Fibroblast of lung (primary cell): ENCODE measurements at regions not wholly inside any gene's neighbourhood (a gene's known extent, or its start where the extent isn't known, plus 50 kb on each side); places are given as distances from the start of the nearest gene placed in this dataset.

Experiments
- DNase-seq, 2 donors: peaks; one replicate each; pipeline versions ENCODE4 v3.0.0 to v3.0.0-alpha.2; 2010; ENCODE audit warnings: low read depth in 2 of 2
- H2AFZ ChIP-seq: 2 replicates; pipeline ENCODE4 v1.5.1; 2012; ENCODE audit warnings: low read length, control low read depth, inconsistent platforms
- H3K27ac ChIP-seq: 2 replicates; pipeline ENCODE4 v1.5.1; 2011; ENCODE audit warnings: low read length, control low read depth; ENCODE audit not compliant: insufficient read depth
- H3K27me3 ChIP-seq: 2 replicates; pipeline ENCODE4 v1.5.1; 2011; ENCODE audit warnings: mild to moderate bottlenecking, low read length; ENCODE audit not compliant: control insufficient read depth, insufficient read depth
- H3K36me3 ChIP-seq: 2 replicates; pipeline ENCODE4 v1.5.1; 2011; ENCODE audit warnings: low read length; ENCODE audit not compliant: control insufficient read depth, insufficient read depth
- H3K4me1 ChIP-seq: 2 replicates; pipeline ENCODE4 v1.5.1; 2011; ENCODE audit warnings: low read length; ENCODE audit not compliant: control insufficient read depth, insufficient read depth; ENCODE audit errors: extremely low read depth
- H3K4me2 ChIP-seq: 2 replicates; pipeline ENCODE4 v1.5.1; 2011; ENCODE audit warnings: low read length, control low read depth; ENCODE audit not compliant: insufficient read depth; ENCODE audit errors: extremely low read depth
- H3K4me3 ChIP-seq, 4 experiments: fragments of 200-600 bp in 1 of 4; sonication (generic) in 1 of 4; replicated peaks in 1 of 4; 2 replicates each; pipeline ENCODE4 v1.5.1; 2011 to 2016; ENCODE audit warnings: low read length in 4 of 4, low read depth in 3 of 4, mild to moderate bottlenecking in 3 of 4, control low read depth in 2 of 4, inconsistent platforms in 1 of 4, mixed read lengths in 1 of 4; ENCODE audit not compliant: insufficient read depth in 1 of 4; ENCODE audit errors: control extremely low read depth in 1 of 4
- H3K79me2 ChIP-seq: 2 replicates; pipeline ENCODE4 v1.5.1; 2012; ENCODE audit warnings: mild to moderate bottlenecking, low read length, inconsistent platforms; ENCODE audit not compliant: control insufficient read depth, insufficient read depth
- H3K9ac ChIP-seq: 2 replicates; pipeline ENCODE4 v1.5.1; 2011; ENCODE audit warnings: mild to moderate bottlenecking, low read length, control low read depth; ENCODE audit not compliant: insufficient read depth
- H3K9me3 ChIP-seq: 2 replicates; pipeline ENCODE4 v1.5.1; 2012; ENCODE audit warnings: low read depth, low read length; ENCODE audit not compliant: control insufficient read depth, insufficient read depth
- H4K20me1 ChIP-seq: 2 replicates; pipeline ENCODE4 v1.5.1; 2011; ENCODE audit warnings: low read length; ENCODE audit not compliant: control insufficient read depth, insufficient read depth; ENCODE audit errors: extremely low read depth
- CTCF ChIP-seq, 2 donors: IDR thresholded peaks in 1 of 2; conservative IDR thresholded peaks in 1 of 2; 1 replicate in 1 of 2; 2 replicates in 1 of 2; pipeline ENCODE4 v1.5.1; 2011 to 2012; ENCODE audit warnings: low read length in 2 of 2, control low read depth in 1 of 2, inconsistent platforms in 1 of 2, low read depth in 1 of 2, mild to moderate bottlenecking in 1 of 2
- EZH2 ChIP-seq: IDR thresholded peaks from 2 replicates; pipeline ENCODE4 v1.5.1; 2012; ENCODE audit warnings: low read length, control low read depth, mild to moderate bottlenecking; ENCODE audit errors: missing control alignments

- Histone ChIP-seq H3K4me2 (no peak overlapping the region), H2AFZ (no peak overlapping the region)
- no peak for DNase-seq
Observed at GRCh38 chr12:91746976-91747375, 398.7 kb downstream of the BTG1 start.

GRCh38 chr12:91744597-91744996 lies 401.0 kb downstream of the BTG1 start:
- H3K4me1 ChIP-seq: no peaks in the 10 kb centered on the region
- no peaks in the 10 kb centered on the region for H3K79me2 ChIP-seq
- no peaks in the 10 kb centered on the region for H4K20me1 ChIP-seq
- H3K9me3 ChIP-seq: no peaks in the 10 kb centered on the region
- H2AFZ ChIP-seq: no peak overlapping the region
- DNase-seq: no peak
- H3K27me3 ChIP-seq: no peaks in the 10 kb centered on the region
- no peak overlapping the region for H3K4me2 ChIP-seq
- H3K9ac ChIP-seq: no peak overlapping the region
- no peak for TF ChIP-seq CTCF (conservative IDR thresholded peaks at IDR 0.05 in 1 of 2, IDR thresholded peaks at IDR 0.05 in 1 of 2; ENCODE audit: low read depth in 1 of 2, low read length in 2 of 2)
- TF ChIP-seq EZH2: no peak
- no peaks in the 10 kb centered on the region for H3K36me3 ChIP-seq
- H3K4me3 ChIP-seq: no peak overlapping the region
- H3K27ac ChIP-seq: no peak overlapping the region

More at GRCh38 chr12:91746976-91747375, 398.7 kb downstream of the BTG1 start:
- Histone ChIP-seq H3K36me3 (no peaks in the 10 kb centered on the region), H3K9ac (no peak overlapping the region), H3K27ac (no peak overlapping the region), H3K4me1 (no peaks in the 10 kb centered on the region), H3K79me2 (no peaks in the 10 kb centered on the region), H4K20me1 (no peaks in the 10 kb centered on the region), H3K27me3 (no peaks in the 10 kb centered on the region), H3K4me3 (no peak overlapping the region), H3K9me3 (no peaks in the 10 kb centered on the region)
- TF ChIP-seq CTCF (conservative IDR thresholded peaks at IDR 0.05 in 1 of 2, IDR thresholded peaks at IDR 0.05 in 1 of 2; ENCODE audit: low read depth in 1 of 2, low read length in 2 of 2): no peak
- TF ChIP-seq EZH2: no peak

- Histone ChIP-seq H3K79me2 (no peaks in the 10 kb centered on the region), H3K9ac (no peak overlapping the region), H3K9me3 (no peaks in the 10 kb centered on the region), H3K4me3 (no peak overlapping the region), H3K27me3 (no peaks in the 10 kb centered on the region), H3K4me1 (no peaks in the 10 kb centered on the region), H3K36me3 (no peaks in the 10 kb centered on the region), H4K20me1 (no peaks in the 10 kb centered on the region), H3K4me2 (no peak overlapping the region), H2AFZ (no peak overlapping the region), H3K27ac (no peak overlapping the region)
- no peak for DNase-seq
- TF ChIP-seq EZH2: no peak
- no peak for TF ChIP-seq CTCF (conservative IDR thresholded peaks at IDR 0.05 in 1 of 2, IDR thresholded peaks at IDR 0.05 in 1 of 2; ENCODE audit: low read depth in 1 of 2, low read length in 2 of 2)
Observed at GRCh38 chr12:91743704-91744321, 401.8 kb downstream of the BTG1 start.
